ENCODE measurements at regions not wholly inside any gene's neighbourhood (a gene's known extent, or its start where the extent isn't known, plus 50 kb on each side); places are given as distances from the start of the nearest gene placed in this dataset.

- TF ChIP-seq POLR2AphosphoS5 (IDR thresholded peaks at IDR 0.05) (no peak), CTCF (IDR thresholded peaks at IDR 0.05) (no peak)
These were observed 1915.4 kb downstream of the ARAP2 start for GRCh38 chr4:34328939-34329338.
